ENCODE measurements at regions not wholly inside any gene's neighbourhood (a gene's known extent, or its start where the extent isn't known, plus 50 kb on each side); places are given as distances from the start of the nearest gene placed in this dataset.

GRCh38 chr3:140816372-140817195, 125.1 kb upstream of the SLC25A36 start:
- DNase-seq (ENCODE audit: low spot score), result no peak

GRCh38 chr3:140821493-140821892, 120.1 kb upstream of the SLC25A36 start:
- no peak for DNase-seq (ENCODE audit: low spot score)

- no peak for DNase-seq (ENCODE audit: low spot score)
Observed at GRCh38 chr3:140822401-140823047, 119.1 kb upstream of the SLC25A36 start.

GRCh38 chr3:140823106-140823505, 118.5 kb upstream of the SLC25A36 start:
- DNase-seq (ENCODE audit: low spot score), result no peak

GRCh38 chr3:140827894-140828293, 113.7 kb upstream of the SLC25A36 start:
- DNase-seq (ENCODE audit: low spot score), result no peak

GRCh38 chr3:140828585-140828984, 113.1 kb upstream of the SLC25A36 start:
- DNase-seq (ENCODE audit: low spot score), result no peak

GRCh38 chr3:140829796-140830195, 111.8 kb upstream of the SLC25A36 start:
- DNase-seq (ENCODE audit: low spot score), result no peak

GRCh38 chr3:140830391-140830790, 111.2 kb upstream of the SLC25A36 start:
- no peak for DNase-seq (ENCODE audit: low spot score)

GRCh38 chr3:140832883-140833282, 108.8 kb upstream of the SLC25A36 start:
- no peak for DNase-seq (ENCODE audit: low spot score)

- peak; percentile 17 for DNase-seq (ENCODE audit: low spot score)
Observed at GRCh38 chr3:140834266-140835037, 107.2 kb upstream of the SLC25A36 start.

GRCh38 chr3:140842984-140843649, 98.5 kb upstream of the SLC25A36 start:
- DNase-seq (ENCODE audit: low spot score), result no peak

- DNase-seq (ENCODE audit: low spot score), result no peak
Observed at GRCh38 chr3:140843656-140844055, 98.0 kb upstream of the SLC25A36 start.

- DNase-seq (ENCODE audit: low spot score), result no peak
Observed at GRCh38 chr3:140844072-140844471, 97.6 kb upstream of the SLC25A36 start.

- DNase-seq (ENCODE audit: low spot score), result no peak
Observed at GRCh38 chr3:140845882-140846281, 95.8 kb upstream of the SLC25A36 start.

GRCh38 chr3:140848666-140849065, 93.0 kb upstream of the SLC25A36 start:
- DNase-seq (ENCODE audit: low spot score), result no peak

GRCh38 chr3:140850210-140850955, 91.3 kb upstream of the SLC25A36 start:
- DNase-seq (ENCODE audit: low spot score), result peak; percentile 36

GRCh38 chr3:140854961-140855360, 86.7 kb upstream of the SLC25A36 start:
- DNase-seq (ENCODE audit: low spot score), result no peak

- no peak for DNase-seq (ENCODE audit: low spot score)
Observed at GRCh38 chr3:140856905-140857304, 84.7 kb upstream of the SLC25A36 start.

GRCh38 chr3:140857993-140858392, 83.6 kb upstream of the SLC25A36 start:
- no peak for DNase-seq (ENCODE audit: low spot score)

- no peak for DNase-seq (ENCODE audit: low spot score)
Observed at GRCh38 chr3:140859592-140860336, 81.9 kb upstream of the SLC25A36 start.

- peak; percentile 69 for DNase-seq (ENCODE audit: low spot score)
Observed at GRCh38 chr3:140863580-140864009, 78.0 kb upstream of the SLC25A36 start.

Data from SW480 (cell line).